ENCODE measurements at regions not wholly inside any gene's neighbourhood (a gene's known extent, or its start where the extent isn't known, plus 50 kb on each side); places are given as distances from the start of the nearest gene placed in this dataset.

GRCh38 chr5:6013506-6013905 is 364.8 kb downstream of the MED10 start:
- no peak for TF ChIP-seq POLR2A (IDR thresholded peaks at IDR 0.05; ENCODE audit: low read depth, low read length)
- no peak for TF ChIP-seq POLR2AphosphoS5 (IDR thresholded peaks at IDR 0.05; ENCODE audit: low read depth, low read length)

All from GM12892 (cell line).